ENCODE measurements at regions not wholly inside any gene's neighbourhood (a gene's known extent, or its start where the extent isn't known, plus 50 kb on each side); places are given as distances from the start of the nearest gene placed in this dataset.

DNA sequence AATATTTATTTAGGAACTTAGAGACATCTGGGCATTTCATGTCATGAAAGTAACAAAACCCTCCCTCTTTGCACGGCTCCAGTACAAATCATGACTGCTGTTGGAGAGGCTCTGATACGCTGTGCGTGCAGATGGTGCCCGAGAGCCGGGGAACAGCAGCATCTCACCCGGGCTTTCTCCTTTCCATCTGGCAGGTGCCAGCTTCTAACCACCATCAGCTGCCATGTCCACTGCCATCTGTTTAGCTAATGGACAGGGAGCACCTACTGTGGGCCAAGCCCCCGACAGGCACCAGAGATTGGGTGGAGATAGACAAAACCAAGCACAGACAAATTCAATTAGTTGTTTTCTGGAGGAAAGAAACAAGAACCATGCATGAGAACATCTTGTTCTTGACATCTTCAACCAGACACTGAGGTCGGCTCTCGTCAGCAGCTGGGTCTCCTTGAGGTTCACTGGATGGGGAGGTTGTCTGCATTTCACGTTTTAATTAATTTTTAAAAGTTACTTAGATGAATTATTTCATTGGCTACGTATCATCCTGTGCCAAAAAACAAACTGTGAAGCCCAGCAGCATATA lies 323.7 kb downstream of the THBS2 start:
- Histone ChIP-seq H3K36me3 (ENCODE audit: control insufficient read depth, insufficient read depth, low read length) (no peaks in the 10 kb centered on the region), H3K27ac (ENCODE audit: insufficient read depth, low read length) (no peak overlapping the region), H3K9ac (ENCODE audit: low read depth, low read length) (no peak overlapping the region), H4K91ac (ENCODE audit: insufficient read depth, low read depth, low read length) (no peak overlapping the region), H2BK20ac (ENCODE audit: low read depth, low read length) (no peak overlapping the region), H3K79me1 (ENCODE audit: low read depth in 1 of 2, low read length in 2 of 2) (no peaks in the 10 kb centered on the region), H2AFZ (replicated peaks; ENCODE audit: low read length, poor library complexity) (peak overlapping the region; percentile 33), H3K9me3 (ENCODE audit: control insufficient read depth, insufficient read depth, low read length) (peaks cover 5% of the 10 kb centered on the region; the same call in 1 of the 2 replicates), H4K5ac (ENCODE audit: low read depth, low read length) (no peak overlapping the region), H2BK120ac (ENCODE audit: low read depth, low read length) (no peak overlapping the region), H4K8ac (ENCODE audit: low read depth in 2 of 2, low read length in 2 of 2) (no peak overlapping the region), H2BK15ac (ENCODE audit: low read depth, low read length) (no peak overlapping the region), H3K4me2 (ENCODE audit: low read depth, low read length) (no peak overlapping the region), H3K27me3 (ENCODE audit: control insufficient read depth, insufficient read depth, low read length) (no peaks in the 10 kb centered on the region; the same call in 1 of the 2 replicates), H3K23ac (ENCODE audit: low read depth, low read length) (no peak overlapping the region), H3K4me1 (ENCODE audit: control insufficient read depth, insufficient read depth, low read length) (no peaks in the 10 kb centered on the region; the same call in 1 of the 2 replicates), H4K20me1 (ENCODE audit: insufficient read depth, low read length) (no peaks in the 10 kb centered on the region), H3K4ac (ENCODE audit: low read depth, low read length) (no peak overlapping the region), H3K18ac (ENCODE audit: low read depth, low read length) (no peak overlapping the region), H3K56ac (ENCODE audit: extremely low read depth, insufficient read depth, low read length) (no peak overlapping the region), H3K9me1 (ENCODE audit: insufficient read depth, low read length) (no peaks in the 10 kb centered on the region), H3K4me3 (ENCODE audit: insufficient read depth, low read depth, low read length) (no peak overlapping the region), H2BK5ac (ENCODE audit: low read depth, low read length, poor library complexity, severe bottlenecking) (no peak overlapping the region), H2AK5ac (ENCODE audit: low read depth, low read length) (no peak overlapping the region), H3K14ac (replicated peaks; ENCODE audit: low read depth, low read length) (no peak overlapping the region), H2AK9ac (replicated peaks; ENCODE audit: low read depth, low read length, poor library complexity) (no peak overlapping the region)
- dilution Hi-C loops (cut with HindIII; ENCODE audit: low sequenced_read_pairs, unreplicated experiment) (no loop called here), intact Hi-C loops (cut with micrococcal nuclease) (no loop called here), in situ Hi-C loops (cut with MboI; ENCODE audit: low sequenced_read_pairs) (no loop called here)
- DNase-seq (no peak), ATAC-seq (ENCODE audit: low read depth) (no peak)
- ChIA-PET CTCF (no interaction called here), POLR2A (ENCODE audit: unreplicated experiment) (no interaction called here)
- WGBS, 2 experiments (ENCODE audit: extremely low coverage in 2 of 2, insufficient read length in 1 of 2): 80% methylated on average over 1 of the region's 11 CpGs; no CpG with 5 or more reads in 1 of the 2 experiments
- TF ChIP-seq RFX5 (IDR thresholded peaks at IDR 0.05; ENCODE audit: low read depth, low read length): no peak
- no peak for TF ChIP-seq NFE2L2 (IDR thresholded peaks at IDR 0.05; ENCODE audit: low read depth, low read length)
- TF ChIP-seq FOS (IDR thresholded peaks at IDR 0.05; ENCODE audit: low read depth, low read length): no peak
- TF ChIP-seq CEBPB (IDR thresholded peaks at IDR 0.05; ENCODE audit: low read depth, low read length): no peak
- TF ChIP-seq CHD1 (IDR thresholded peaks at IDR 0.05; ENCODE audit: low read depth, low read length): no peak
- TF ChIP-seq RCOR1 (IDR thresholded peaks at IDR 0.05; ENCODE audit: insufficient replicate concordance, low read length): no peak
- no peak for TF ChIP-seq MXI1 (IDR thresholded peaks at IDR 0.05; ENCODE audit: borderline replicate concordance, low read depth, low read length)
- TF ChIP-seq SMC3 (IDR thresholded peaks at IDR 0.05; ENCODE audit: low read depth, low read length): no peak
- TF ChIP-seq, protein P1, sequence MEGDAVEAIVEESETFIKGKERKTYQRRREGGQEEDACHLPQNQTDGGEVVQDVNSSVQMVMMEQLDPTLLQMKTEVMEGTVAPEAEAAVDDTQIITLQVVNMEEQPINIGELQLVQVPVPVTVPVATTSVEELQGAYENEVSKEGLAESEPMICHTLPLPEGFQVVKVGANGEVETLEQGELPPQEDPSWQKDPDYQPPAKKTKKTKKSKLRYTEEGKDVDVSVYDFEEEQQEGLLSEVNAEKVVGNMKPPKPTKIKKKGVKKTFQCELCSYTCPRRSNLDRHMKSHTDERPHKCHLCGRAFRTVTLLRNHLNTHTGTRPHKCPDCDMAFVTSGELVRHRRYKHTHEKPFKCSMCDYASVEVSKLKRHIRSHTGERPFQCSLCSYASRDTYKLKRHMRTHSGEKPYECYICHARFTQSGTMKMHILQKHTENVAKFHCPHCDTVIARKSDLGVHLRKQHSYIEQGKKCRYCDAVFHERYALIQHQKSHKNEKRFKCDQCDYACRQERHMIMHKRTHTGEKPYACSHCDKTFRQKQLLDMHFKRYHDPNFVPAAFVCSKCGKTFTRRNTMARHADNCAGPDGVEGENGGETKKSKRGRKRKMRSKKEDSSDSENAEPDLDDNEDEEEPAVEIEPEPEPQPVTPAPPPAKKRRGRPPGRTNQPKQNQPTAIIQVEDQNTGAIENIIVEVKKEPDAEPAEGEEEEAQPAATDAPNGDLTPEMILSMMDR (conservative IDR thresholded peaks at IDR 0.05; ENCODE audit: low read depth, low read length): no peak
- no peak for TF ChIP-seq BHLHE40 (IDR thresholded peaks at IDR 0.05; ENCODE audit: low read depth, low read length)
- TF ChIP-seq, protein P2, sequence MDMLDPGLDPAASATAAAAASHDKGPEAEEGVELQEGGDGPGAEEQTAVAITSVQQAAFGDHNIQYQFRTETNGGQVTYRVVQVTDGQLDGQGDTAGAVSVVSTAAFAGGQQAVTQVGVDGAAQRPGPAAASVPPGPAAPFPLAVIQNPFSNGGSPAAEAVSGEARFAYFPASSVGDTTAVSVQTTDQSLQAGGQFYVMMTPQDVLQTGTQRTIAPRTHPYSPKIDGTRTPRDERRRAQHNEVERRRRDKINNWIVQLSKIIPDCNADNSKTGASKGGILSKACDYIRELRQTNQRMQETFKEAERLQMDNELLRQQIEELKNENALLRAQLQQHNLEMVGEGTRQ (IDR thresholded peaks at IDR 0.05; ENCODE audit: low read depth, low read length): no peak
- no peak for TF ChIP-seq MAFK (IDR thresholded peaks at IDR 0.05; ENCODE audit: low read depth, low read length)
- TF ChIP-seq, protein P3, sequence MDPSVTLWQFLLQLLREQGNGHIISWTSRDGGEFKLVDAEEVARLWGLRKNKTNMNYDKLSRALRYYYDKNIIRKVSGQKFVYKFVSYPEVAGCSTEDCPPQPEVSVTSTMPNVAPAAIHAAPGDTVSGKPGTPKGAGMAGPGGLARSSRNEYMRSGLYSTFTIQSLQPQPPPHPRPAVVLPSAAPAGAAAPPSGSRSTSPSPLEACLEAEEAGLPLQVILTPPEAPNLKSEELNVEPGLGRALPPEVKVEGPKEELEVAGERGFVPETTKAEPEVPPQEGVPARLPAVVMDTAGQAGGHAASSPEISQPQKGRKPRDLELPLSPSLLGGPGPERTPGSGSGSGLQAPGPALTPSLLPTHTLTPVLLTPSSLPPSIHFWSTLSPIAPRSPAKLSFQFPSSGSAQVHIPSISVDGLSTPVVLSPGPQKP (IDR thresholded peaks at IDR 0.05; ENCODE audit: borderline replicate concordance, low read depth, low read length): no peak
- TF ChIP-seq RAD21 (IDR thresholded peaks at IDR 0.05; ENCODE audit: low read length): no peak
- no peak for TF ChIP-seq MAZ (IDR thresholded peaks at IDR 0.05; ENCODE audit: borderline replicate concordance, low read depth, low read length)
- no peak for TF ChIP-seq POLR2A (IDR thresholded peaks at IDR 0.05; ENCODE audit: low read depth, low read length)
- no TSS peak for BruUV-seq (replicated peaks)
